ENCODE measurements at regions not wholly inside any gene's neighbourhood (a gene's known extent, or its start where the extent isn't known, plus 50 kb on each side); places are given as distances from the start of the nearest gene placed in this dataset.

- no peak for DNase-seq
Measured at GRCh38 chr17:33404070-33404819, 111.2 kb upstream of the ASIC2 start.

- no peak for DNase-seq
Measured at GRCh38 chr17:33416131-33416530, 123.0 kb upstream of the ASIC2 start.

GRCh38 chr17:33421933-33422332 lies 128.8 kb upstream of the ASIC2 start:
- DNase-seq, result peak; percentile 22

- DNase-seq, result no peak
Measured at GRCh38 chr17:33433581-33433980, 140.5 kb upstream of the ASIC2 start.

- DNase-seq, result no peak
Measured at GRCh38 chr17:33434841-33435240, 141.7 kb upstream of the ASIC2 start.

GRCh38 chr17:33435721-33436301 lies 142.7 kb upstream of the ASIC2 start:
- no peak for DNase-seq

- DNase-seq, result no peak
Measured at GRCh38 chr17:33436321-33436720, 143.2 kb upstream of the ASIC2 start.

- no peak for DNase-seq
Measured at GRCh38 chr17:33438139-33438538, 145.0 kb upstream of the ASIC2 start.

- DNase-seq, result no peak
Measured at GRCh38 chr17:33438578-33438977, 145.5 kb upstream of the ASIC2 start.

- no peak for DNase-seq
Measured at GRCh38 chr17:33442320-33442719, 149.2 kb upstream of the ASIC2 start.

GRCh38 chr17:33444731-33445130 lies 151.6 kb upstream of the ASIC2 start:
- no peak for DNase-seq

- DNase-seq, result no peak
Measured at GRCh38 chr17:33447090-33447489, 154.0 kb upstream of the ASIC2 start.

GRCh38 chr17:33451221-33451620 lies 158.1 kb upstream of the ASIC2 start:
- no peak for DNase-seq

- no peak for DNase-seq
Measured at GRCh38 chr17:33457477-33457876, 164.4 kb upstream of the ASIC2 start.

GRCh38 chr17:33459078-33459940 lies 166.2 kb upstream of the ASIC2 start:
- DNase-seq, result no peak

- DNase-seq, result no peak
Measured at GRCh38 chr17:33460781-33461450, 167.8 kb upstream of the ASIC2 start.

GRCh38 chr17:33463887-33464286 lies 170.8 kb upstream of the ASIC2 start:
- no peak for DNase-seq

GRCh38 chr17:33464669-33465280 lies 171.7 kb upstream of the ASIC2 start:
- peak; percentile 68 for DNase-seq

GRCh38 chr17:33469421-33469820 lies 176.3 kb upstream of the ASIC2 start:
- DNase-seq, result no peak

GRCh38 chr17:33469911-33470310 lies 176.8 kb upstream of the ASIC2 start:
- DNase-seq, result peak; percentile 60

- no peak for DNase-seq
Measured at GRCh38 chr17:33473061-33473460, 180.0 kb upstream of the ASIC2 start.

- DNase-seq, result no peak
Measured at GRCh38 chr17:33474789-33475188, 181.7 kb upstream of the ASIC2 start.

Data from left kidney (tissue), 1 donor.